ENCODE measurements at regions not wholly inside any gene's neighbourhood (a gene's known extent, or its start where the extent isn't known, plus 50 kb on each side); places are given as distances from the start of the nearest gene placed in this dataset.

- TF ChIP-seq CTCF (conservative IDR thresholded peaks at IDR 0.05 in 1 of 2, IDR thresholded peaks at IDR 0.05 in 1 of 2; ENCODE audit: extremely low read depth in 1 of 2, insufficient read depth in 1 of 2, low read depth in 1 of 2, low read length in 2 of 2) (no peak), EZH2 (IDR thresholded peaks at IDR 0.05; ENCODE audit: borderline replicate concordance, low read length) (no peak)
Observed at GRCh38 chr3:95343767-95344166, 1280.9 kb downstream of the NSUN3 start.

Data from mammary epithelial cell (primary cell).